Rectal smooth muscle tissue (tissue), 1 donor: ENCODE measurements at regions not wholly inside any gene's neighbourhood (a gene's known extent, or its start where the extent isn't known, plus 50 kb on each side); places are given as distances from the start of the nearest gene placed in this dataset.
A peak's percentile ranks its signal among the peaks of the same experiment; 100 is the strongest.

Experiments
- H3K27ac ChIP-seq: one replicate; pipeline ENCODE4 v1.7.0; 2013; ENCODE audit warnings: low read depth, low read length, inconsistent platforms
- H3K27me3 ChIP-seq: one replicate; pipeline ENCODE4 v1.7.0; 2013; ENCODE audit warnings: low read length; ENCODE audit not compliant: control insufficient read depth, insufficient read depth
- H3K36me3 ChIP-seq: one replicate; pipeline ENCODE4 v1.7.0; 2013; ENCODE audit warnings: low read length; ENCODE audit not compliant: control insufficient read depth, insufficient read depth
- H3K4me1 ChIP-seq: one replicate; pipeline ENCODE4 v1.7.0; 2013; ENCODE audit warnings: low read length; ENCODE audit not compliant: control insufficient read depth, insufficient read depth
- H3K4me3 ChIP-seq: one replicate; pipeline ENCODE4 v1.7.0; 2013; ENCODE audit warnings: low read length
- H3K9ac ChIP-seq: one replicate; pipeline ENCODE4 v1.7.0; 2013; ENCODE audit warnings: low read length

- Histone ChIP-seq H3K36me3 (no peaks in the 10 kb centered on the region), H3K4me1 (no peaks in the 10 kb centered on the region), H3K27me3 (no peaks in the 10 kb centered on the region), H3K4me3 (no peak overlapping the region), H3K9ac (no peak overlapping the region), H3K27ac (no peak overlapping the region)
Measured at GRCh38 chrX:139206914-139207313, 323.6 kb upstream of the F9 start.

DNA sequence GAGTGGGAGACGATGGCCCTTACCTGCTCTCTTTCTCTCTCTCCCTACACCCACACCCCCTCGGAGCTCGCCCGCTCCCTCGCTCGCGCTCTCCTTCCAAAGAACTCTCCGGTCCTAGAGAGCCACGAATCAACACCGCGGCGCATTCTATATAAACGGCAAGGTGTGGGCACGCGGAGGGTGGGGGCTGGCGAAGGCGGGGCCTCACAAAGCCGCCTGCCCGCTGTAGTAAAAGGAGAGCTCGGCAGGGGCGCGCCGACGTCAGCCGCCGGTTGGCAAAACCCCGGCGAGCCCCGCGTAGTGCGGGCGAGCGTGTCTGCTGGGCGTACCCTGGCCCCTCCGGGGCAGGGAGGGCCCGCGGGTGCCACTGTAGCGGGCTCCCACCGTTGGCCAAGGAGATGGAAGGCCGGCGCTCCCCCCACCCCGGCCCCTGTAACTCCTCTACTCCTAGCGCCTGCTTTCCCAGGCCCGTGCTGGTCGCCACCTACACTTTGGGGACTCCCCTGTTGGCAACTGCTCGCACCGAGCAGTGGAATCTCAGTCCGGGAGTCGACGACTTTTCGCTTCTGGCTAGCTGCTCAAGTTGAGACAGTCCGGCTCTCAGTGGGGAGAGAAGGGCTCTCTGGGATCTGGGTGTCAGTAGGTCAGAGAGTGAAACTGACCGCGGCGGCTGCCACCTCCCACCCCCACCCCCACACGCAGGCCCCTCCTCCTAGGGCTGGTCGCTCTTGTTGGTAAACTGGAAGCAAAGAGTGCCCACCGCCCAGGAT is 325.5 kb upstream of the F9 start:
- H3K27ac ChIP-seq = no peak overlapping the region
- H3K27me3 ChIP-seq = no peaks in the 10 kb centered on the region
- no peak overlapping the region for H3K9ac ChIP-seq
- H3K4me1 ChIP-seq = no peaks in the 10 kb centered on the region
- peak overlapping the region; percentile 44 for H3K4me3 ChIP-seq
- H3K36me3 ChIP-seq = no peaks in the 10 kb centered on the region

GRCh38 chrX:139204571-139204897 is 326.0 kb upstream of the F9 start:
- Histone ChIP-seq H3K9ac (no peak overlapping the region), H3K4me3 (peak overlapping the region; percentile 58), H3K27me3 (no peaks in the 10 kb centered on the region), H3K36me3 (no peaks in the 10 kb centered on the region), H3K4me1 (no peaks in the 10 kb centered on the region), H3K27ac (no peak overlapping the region)

DNA sequence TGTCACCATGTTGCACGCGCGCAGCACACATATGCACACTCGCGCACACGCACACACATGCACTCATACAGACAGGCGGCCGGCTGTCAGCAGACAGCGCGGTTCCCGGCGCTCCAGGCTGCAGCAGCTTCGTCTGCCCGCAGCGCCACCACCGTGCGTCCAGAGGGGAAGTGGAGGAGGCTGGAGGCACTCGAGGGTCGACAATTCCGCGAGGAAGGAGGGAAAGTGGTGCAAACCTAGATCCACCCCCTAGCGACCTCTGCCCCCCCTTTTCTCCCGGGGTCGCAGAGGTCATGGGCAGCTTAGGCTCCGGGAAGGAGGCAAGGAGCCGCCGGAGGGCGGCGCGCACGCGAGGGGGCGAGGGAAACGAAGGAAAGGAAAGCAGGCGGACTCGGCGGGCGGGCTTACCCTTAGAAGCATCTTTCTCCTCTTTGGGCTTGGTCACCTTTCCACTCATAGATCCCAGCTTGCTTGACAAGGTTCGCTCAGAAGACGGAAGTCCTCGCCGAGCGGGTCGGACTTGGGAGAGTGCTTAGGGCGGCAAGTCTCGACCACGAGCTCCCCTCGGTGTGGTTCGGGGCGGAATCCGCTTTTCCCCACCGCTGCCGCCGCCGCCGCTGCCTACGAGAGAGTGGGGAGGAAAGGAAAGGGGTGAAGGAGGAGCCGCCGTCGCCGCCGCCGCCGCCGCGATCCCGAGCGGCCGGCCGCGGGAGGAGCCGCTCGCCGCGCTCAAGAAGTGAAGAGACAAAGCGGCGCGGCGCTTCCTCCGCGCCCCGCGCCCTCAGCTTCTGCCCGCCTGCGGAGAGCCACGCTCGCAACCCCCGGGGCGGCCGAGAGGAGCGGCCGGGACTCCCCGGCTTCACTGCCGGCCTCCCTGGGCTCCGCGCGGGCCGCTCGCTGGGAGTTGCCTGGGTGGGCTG is 326.6 kb upstream of the F9 start:
- Histone ChIP-seq H3K27me3 (no peaks in the 10 kb centered on the region), H3K9ac (no peak overlapping the region), H3K27ac (no peak overlapping the region)

GRCh38 chrX:139202742-139203420 is 327.7 kb upstream of the F9 start:
- Histone ChIP-seq H3K36me3 (no peaks in the 10 kb centered on the region), H3K9ac (no peak overlapping the region), H3K4me3 (no peak overlapping the region), H3K27ac (no peak overlapping the region), H3K4me1 (no peaks in the 10 kb centered on the region), H3K27me3 (no peaks in the 10 kb centered on the region)

More for the DNA sequence above, 326.6 kb upstream of the F9 start:
- no peaks in the 10 kb centered on the region for H3K36me3 ChIP-seq
- no peaks in the 10 kb centered on the region for H3K4me1 ChIP-seq
- H3K4me3 ChIP-seq = peak overlapping the region; percentile 58

DNA sequence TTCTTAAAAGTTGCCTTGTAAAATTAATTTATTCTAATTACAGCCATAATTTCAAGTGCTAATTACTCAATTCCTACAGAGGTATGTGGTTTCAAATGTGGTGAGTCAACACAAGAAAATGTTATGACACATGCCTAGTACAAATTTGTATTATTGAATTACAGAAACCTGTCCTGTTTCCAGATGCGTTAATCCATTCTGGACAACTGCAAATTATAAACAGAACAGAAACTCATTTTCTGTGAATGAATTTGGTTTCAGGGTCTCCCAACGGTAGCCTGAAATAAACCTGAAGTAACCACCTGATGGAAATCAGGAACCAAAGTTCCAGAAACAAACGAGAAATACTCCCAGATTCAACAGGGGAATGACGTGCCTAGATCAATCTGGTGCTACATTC is 328.6 kb upstream of the F9 start:
- Histone ChIP-seq H3K36me3 (no peaks in the 10 kb centered on the region), H3K27me3 (no peaks in the 10 kb centered on the region), H3K4me1 (no peaks in the 10 kb centered on the region), H3K27ac (no peak overlapping the region), H3K9ac (no peak overlapping the region), H3K4me3 (no peak overlapping the region)

DNA sequence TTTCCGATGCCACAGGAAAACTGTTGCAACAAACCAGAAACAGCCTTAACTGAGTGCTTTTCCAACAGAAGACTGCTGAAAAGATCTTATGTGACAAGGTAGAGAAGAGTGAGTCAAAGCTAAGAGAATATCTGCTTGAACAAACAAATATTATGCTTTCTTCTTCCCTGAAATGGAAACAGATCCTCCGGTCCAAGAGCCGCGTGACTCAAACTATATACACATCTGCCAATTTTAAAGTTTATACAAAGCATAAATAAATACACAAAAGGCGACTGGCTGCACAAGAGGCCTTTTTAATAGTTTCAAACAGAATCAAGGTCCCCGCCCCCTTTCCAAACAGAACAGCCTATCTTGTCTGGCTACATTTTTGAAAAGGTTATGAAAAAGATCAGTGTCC is 329.7 kb upstream of the F9 start:
- H3K27me3 ChIP-seq = no peaks in the 10 kb centered on the region
- no peak overlapping the region for H3K27ac ChIP-seq
- H3K4me3 ChIP-seq = no peak overlapping the region
- H3K9ac ChIP-seq = no peak overlapping the region
- no peaks in the 10 kb centered on the region for H3K36me3 ChIP-seq
- H3K4me1 ChIP-seq = no peaks in the 10 kb centered on the region

- Histone ChIP-seq H3K4me3 (no peak overlapping the region), H3K27me3 (no peaks in the 10 kb centered on the region), H3K9ac (no peak overlapping the region), H3K36me3 (no peaks in the 10 kb centered on the region), H3K27ac (no peak overlapping the region), H3K4me1 (no peaks in the 10 kb centered on the region)
Measured at GRCh38 chrX:139200346-139200745, 330.2 kb upstream of the F9 start.

DNA sequence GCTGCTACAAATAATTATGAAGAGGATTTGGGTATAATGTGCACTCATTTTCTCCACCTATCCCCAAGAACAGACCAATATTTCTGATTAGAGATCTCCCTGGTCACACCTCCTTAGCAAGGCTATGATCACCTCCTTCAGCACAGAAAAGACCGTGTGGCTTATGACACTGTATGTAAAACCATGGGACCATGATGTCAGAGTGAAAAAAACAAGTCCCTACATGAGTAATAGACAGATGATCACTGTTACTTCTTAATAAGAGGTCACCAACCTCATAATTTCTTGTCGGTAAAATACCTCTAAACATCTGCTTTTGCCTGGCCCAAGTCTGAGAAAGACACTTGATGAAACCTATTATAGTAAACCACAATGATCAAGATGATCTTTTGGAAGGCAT is 330.6 kb upstream of the F9 start:
- Histone ChIP-seq H3K9ac (no peak overlapping the region), H3K27me3 (no peaks in the 10 kb centered on the region), H3K4me1 (no peaks in the 10 kb centered on the region), H3K27ac (no peak overlapping the region), H3K36me3 (no peaks in the 10 kb centered on the region), H3K4me3 (no peak overlapping the region)

DNA sequence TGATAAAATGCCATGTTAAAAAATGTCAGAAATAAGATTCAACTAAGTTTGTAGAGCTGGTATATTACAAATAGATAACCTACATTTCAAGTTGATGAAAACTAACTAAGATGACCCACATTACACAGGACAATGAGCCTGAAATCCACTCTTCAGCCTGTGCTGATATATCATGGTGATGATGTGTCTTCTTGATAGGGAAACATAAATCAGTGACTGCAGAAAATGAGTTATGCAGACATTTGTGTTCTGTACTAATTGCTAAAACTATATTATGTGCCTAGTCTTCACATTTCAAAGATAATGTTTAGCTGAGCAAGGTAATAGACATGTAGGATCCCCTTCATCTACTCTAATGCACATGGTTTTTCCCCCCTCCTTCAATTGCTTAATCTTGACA is 331.6 kb upstream of the F9 start:
- no peaks in the 10 kb centered on the region for H3K27me3 ChIP-seq
- no peak overlapping the region for H3K27ac ChIP-seq
- no peaks in the 10 kb centered on the region for H3K4me1 ChIP-seq
- no peak overlapping the region for H3K4me3 ChIP-seq
- no peak overlapping the region for H3K9ac ChIP-seq
- H3K36me3 ChIP-seq = no peaks in the 10 kb centered on the region

- H3K27ac ChIP-seq = no peak overlapping the region
- no peak overlapping the region for H3K4me3 ChIP-seq
- no peaks in the 10 kb centered on the region for H3K4me1 ChIP-seq
- H3K9ac ChIP-seq = no peak overlapping the region
- peaks cover 3% of the 10 kb centered on the region for H3K27me3 ChIP-seq
- no peaks in the 10 kb centered on the region for H3K36me3 ChIP-seq
Measured at GRCh38 chrX:139196890-139197289, 333.6 kb upstream of the F9 start.

GRCh38 chrX:139194571-139195280 is 335.8 kb upstream of the F9 start:
- peaks cover 5% of the 10 kb centered on the region for H3K27me3 ChIP-seq
- no peak overlapping the region for H3K9ac ChIP-seq

More at GRCh38 chrX:139194571-139195280, 335.8 kb upstream of the F9 start:
- H3K4me1 ChIP-seq = no peaks in the 10 kb centered on the region
- H3K27ac ChIP-seq = no peak overlapping the region
- peak overlapping the region; percentile 35 for H3K4me3 ChIP-seq
- no peaks in the 10 kb centered on the region for H3K36me3 ChIP-seq
